HG03457 (cell line): ENCODE measurements at regions not wholly inside any gene's neighbourhood (a gene's known extent, or its start where the extent isn't known, plus 50 kb on each side); places are given as distances from the start of the nearest gene placed in this dataset.

ENCODE experiments used
- ATAC-seq: cut with Tn5 transposase; IDR thresholded peaks from one replicate; pipeline ENCODE4 v1.9.1; 2021; ENCODE audit warnings: moderate number of reproducible peaks; ENCODE audit not compliant: unreplicated experiment

- ATAC-seq = no peak
Observed at GRCh38 chr11:10619131-10619680, 50.7 kb upstream of the LYVE1 start.

GRCh38 chr11:10618490-10618889 lies 50.0 kb upstream of the LYVE1 start:
- no peak for ATAC-seq
